Hepatocyte (in vitro differentiated cells): ENCODE measurements at regions not wholly inside any gene's neighbourhood (a gene's known extent, or its start where the extent isn't known, plus 50 kb on each side); places are given as distances from the start of the nearest gene placed in this dataset.

Experiments used
- DNase-seq: peaks from one replicate; pipeline ENCODE4 v3.0.0-alpha.2; 2016; ENCODE audit warnings: low spot score
- H2AFZ ChIP-seq: fragments of 200-600 bp; sonication (generic); 2 replicates; pipeline ENCODE4 v1.6.0; 2016; ENCODE audit warnings: antibody characterized with exemption, mild to moderate bottlenecking
- H3K27ac ChIP-seq: fragments of 200-600 bp; sonication (generic); 2 replicates; pipeline ENCODE4 v1.5.1; 2016; ENCODE audit warnings: mild to moderate bottlenecking
- H3K27me3 ChIP-seq: fragments of 200-600 bp; sonication (generic); 2 replicates; pipeline ENCODE4 v1.6.1; 2016
- H3K36me3 ChIP-seq: fragments of 200-600 bp; sonication (generic); replicated peaks from 2 replicates; pipeline ENCODE4 v1.5.1; 2016; ENCODE audit warnings: low read depth; ENCODE audit not compliant: insufficient read depth
- H3K4me1 ChIP-seq: fragments of 200-600 bp; sonication (generic); 2 replicates; pipeline ENCODE4 v1.5.1; 2016; ENCODE audit warnings: mild to moderate bottlenecking, moderate library complexity; ENCODE audit not compliant: insufficient read depth
- H3K4me2 ChIP-seq: fragments of 200-600 bp; sonication (generic); 2 replicates; pipeline ENCODE4 v1.6.0; 2016
- H3K4me3 ChIP-seq: fragments of 200-600 bp; sonication (generic); 2 replicates; pipeline ENCODE4 v1.5.1; 2016; ENCODE audit warnings: mild to moderate bottlenecking
- H3K79me2 ChIP-seq: fragments of 200-600 bp; sonication (generic); 2 replicates; pipeline ENCODE4 v1.6.0; 2017; ENCODE audit warnings: mild to moderate bottlenecking
- H3K9me2 ChIP-seq: fragments of 200-600 bp; sonication (generic); replicated peaks from 2 replicates; pipeline ENCODE4 v1.6.0; 2017; ENCODE audit warnings: mild to moderate bottlenecking; ENCODE audit not compliant: insufficient read depth
- H3K9me3 ChIP-seq: fragments of 200-600 bp; sonication (generic); 2 replicates; pipeline ENCODE4 v1.5.1; 2016; ENCODE audit warnings: low read depth, mild to moderate bottlenecking
- H4K20me1 ChIP-seq: fragments of 200-600 bp; sonication (generic); 2 replicates; pipeline ENCODE4 v1.6.0; 2016; ENCODE audit warnings: mild to moderate bottlenecking; ENCODE audit not compliant: insufficient read depth, poor library complexity, severe bottlenecking
- CTCF ChIP-seq: fragments of 200-600 bp; sonication (generic); IDR thresholded peaks from 2 replicates; pipeline ENCODE4 v1.5.1; 2016; ENCODE audit warnings: antibody characterized with exemption, mild to moderate bottlenecking; ENCODE audit not compliant: poor library complexity
- EZH2 ChIP-seq: fragments of 200-600 bp; sonication (generic); IDR thresholded peaks from 2 replicates; pipeline ENCODE4 v1.6.1; 2016; ENCODE audit warnings: antibody characterized with exemption, mild to moderate bottlenecking, borderline replicate concordance
- EZH2phosphoT487 ChIP-seq: fragments of 200-600 bp; sonication (generic); IDR thresholded peaks from one replicate; pipeline ENCODE4 v1.6.1; 2018; ENCODE audit warnings: antibody characterized with exemption, mild to moderate bottlenecking, low read depth, moderate library complexity; ENCODE audit not compliant: unreplicated experiment, severe bottlenecking
- WGBS: methylation state at CpG from one replicate; pipeline ENCODE4 v1.1.6; 2016; ENCODE audit warnings: low lambda C conversion rate; ENCODE audit errors: missing lambda C conversion rate; 5-methylcytosine and 5-hydroxymethylcytosine counted together

- H4K20me1 ChIP-seq = no peaks in the 10 kb centered on the region
- no peaks in the 10 kb centered on the region for H3K27me3 ChIP-seq
- TF ChIP-seq EZH2phosphoT487 (no peak), EZH2 (no peak), CTCF (no peak)
- no peaks in the 10 kb centered on the region for H3K9me3 ChIP-seq
- no peak overlapping the region for H2AFZ ChIP-seq
- peak overlapping the region; percentile 11 for H3K4me2 ChIP-seq
- H3K79me2 ChIP-seq = no peaks in the 10 kb centered on the region
- no peak overlapping the region for H3K4me3 ChIP-seq
- no peaks in the 10 kb centered on the region for H3K36me3 ChIP-seq
- H3K4me1 ChIP-seq = no peaks in the 10 kb centered on the region
- no peak for DNase-seq
- no peaks in the 10 kb centered on the region for H3K9me2 ChIP-seq
- no peak overlapping the region for H3K27ac ChIP-seq
- 54% methylated on average over 9 of the region's 10 CpGs for WGBS
Observed at GRCh38 chr16:14354561-14355351, 275.3 kb downstream of the PARN start.

- Histone ChIP-seq H3K4me3 (no peak overlapping the region), H3K36me3 (no peaks in the 10 kb centered on the region), H2AFZ (no peak overlapping the region), H3K4me1 (no peaks in the 10 kb centered on the region), H3K9me2 (no peaks in the 10 kb centered on the region), H3K79me2 (no peaks in the 10 kb centered on the region), H3K27ac (no peak overlapping the region), H3K9me3 (no peaks in the 10 kb centered on the region), H4K20me1 (no peaks in the 10 kb centered on the region), H3K27me3 (no peaks in the 10 kb centered on the region), H3K4me2 (no peak overlapping the region)
- no peak for TF ChIP-seq EZH2
- no peak for TF ChIP-seq CTCF
- TF ChIP-seq EZH2phosphoT487 = no peak
- DNase-seq = no peak
- 77% methylated on average over 6 of the region's 6 CpGs for WGBS
Observed at GRCh38 chr16:14353340-14353739, 276.7 kb downstream of the PARN start.

GRCh38 chr16:14351647-14352046 is 278.4 kb downstream of the PARN start:
- whole genome bisulfite sequencing = 79% methylated on average over 6 of the region's 6 CpGs
- no peak overlapping the region for H3K4me2 ChIP-seq

More at GRCh38 chr16:14351647-14352046, 278.4 kb downstream of the PARN start:
- H3K9me2 ChIP-seq = no peaks in the 10 kb centered on the region
- no peak overlapping the region for H3K27ac ChIP-seq
- H3K4me1 ChIP-seq = no peaks in the 10 kb centered on the region
- no peak overlapping the region for H2AFZ ChIP-seq
- H3K9me3 ChIP-seq = no peaks in the 10 kb centered on the region
- TF ChIP-seq CTCF (no peak), EZH2 (no peak), EZH2phosphoT487 (no peak)
- no peak overlapping the region for H3K4me3 ChIP-seq
- no peaks in the 10 kb centered on the region for H4K20me1 ChIP-seq
- DNase-seq = no peak
- no peaks in the 10 kb centered on the region for H3K27me3 ChIP-seq
- H3K36me3 ChIP-seq = no peaks in the 10 kb centered on the region
- H3K79me2 ChIP-seq = no peaks in the 10 kb centered on the region
